ENCODE measurements at regions not wholly inside any gene's neighbourhood (a gene's known extent, or its start where the extent isn't known, plus 50 kb on each side); places are given as distances from the start of the nearest gene placed in this dataset.

DNA sequence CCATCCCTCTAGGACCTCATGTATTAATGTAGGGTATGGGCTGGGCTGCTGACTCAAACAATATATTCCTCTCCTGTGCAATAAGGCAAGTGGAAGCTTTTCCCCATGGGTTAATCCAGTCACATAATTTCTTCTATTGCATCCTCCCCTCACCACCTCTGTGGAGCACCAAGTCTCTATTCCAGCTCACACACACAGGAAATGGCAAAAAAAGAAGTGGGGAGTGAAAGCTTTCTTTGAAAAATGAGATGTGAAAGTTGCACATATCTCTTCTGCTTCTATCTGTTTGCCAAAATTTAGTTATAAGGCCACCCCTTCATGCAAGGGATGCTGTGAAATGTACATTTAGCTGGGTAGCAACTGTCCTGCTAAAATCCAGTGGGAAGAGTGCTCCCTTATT lies 121.3 kb downstream of the CDC42EP3 start:
- no peak for DNase-seq

DNA sequence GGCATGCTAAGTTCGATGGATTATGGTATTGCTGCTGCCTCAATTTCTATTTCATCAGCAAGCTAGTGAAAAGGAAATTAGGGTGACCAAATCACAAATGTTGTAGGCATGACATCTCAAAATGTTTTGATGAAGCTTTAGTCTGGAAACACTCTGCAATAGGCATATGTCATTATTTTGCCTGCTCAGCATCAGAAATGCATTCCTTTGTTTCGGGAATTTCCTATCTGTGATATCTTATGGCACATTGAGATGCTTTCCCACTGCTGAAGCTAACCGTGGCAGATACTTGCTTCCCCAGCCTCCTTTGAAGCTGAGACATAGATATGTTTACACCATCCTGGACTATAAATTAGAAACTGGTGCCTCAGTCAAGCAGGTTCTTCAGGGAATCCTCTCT lies 119.7 kb downstream of the CDC42EP3 start:
- no peak for DNase-seq

- DNase-seq, result no peak
These were observed 119.1 kb downstream of the CDC42EP3 start for GRCh38 chr2:37552339-37552738.

DNA sequence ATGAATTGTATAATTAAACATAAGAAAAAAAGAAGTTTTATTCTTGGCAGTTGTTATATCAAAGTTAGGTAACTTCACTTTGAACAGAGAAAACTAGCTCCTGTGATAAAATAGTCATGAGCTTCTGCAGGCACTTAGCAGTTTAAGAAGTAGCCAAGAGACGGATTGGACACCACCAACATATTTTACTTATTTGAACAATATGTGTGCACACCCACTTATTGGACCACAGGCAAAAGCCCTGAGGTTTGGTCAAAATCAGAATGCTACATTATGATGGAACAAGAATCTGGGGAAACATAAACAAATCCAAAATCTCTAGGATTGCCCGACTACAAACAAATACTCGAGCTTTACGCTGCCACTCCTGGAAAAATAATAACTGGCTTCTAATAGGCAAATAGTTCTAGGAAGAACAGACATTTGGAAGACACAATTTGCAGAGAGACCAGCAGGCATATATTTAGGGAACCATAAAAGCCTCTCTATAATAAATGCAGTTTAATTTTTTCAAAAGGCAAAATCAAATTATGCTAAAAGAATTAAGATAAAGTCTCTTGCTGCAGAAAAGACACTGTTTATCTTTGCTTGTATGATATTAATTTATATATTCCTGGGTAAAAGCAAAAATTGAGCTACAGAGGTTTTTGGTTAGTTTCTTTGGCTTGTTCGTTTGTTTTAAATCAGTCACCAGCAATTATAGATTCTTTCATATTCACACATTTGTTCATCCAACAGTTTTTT lies 117.9 kb downstream of the CDC42EP3 start:
- no peak for DNase-seq

DNA sequence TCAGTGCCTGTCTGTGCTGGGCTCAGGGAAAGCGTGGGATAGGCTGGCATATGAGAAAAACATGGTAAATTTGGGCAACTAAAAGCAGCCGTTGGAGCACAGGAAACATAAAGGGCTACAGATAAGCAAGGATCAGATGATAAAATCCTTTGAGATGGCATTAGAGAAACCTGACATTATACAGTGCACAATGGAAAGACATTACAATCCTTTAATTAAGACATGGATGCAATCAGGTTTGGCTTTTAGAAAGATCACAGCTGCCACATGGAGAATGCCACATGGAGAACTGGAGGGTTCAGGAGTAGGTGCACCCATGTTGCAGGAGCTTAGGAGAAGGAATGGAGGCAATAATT lies 117.3 kb downstream of the CDC42EP3 start:
- peak; percentile 17 for DNase-seq

DNA sequence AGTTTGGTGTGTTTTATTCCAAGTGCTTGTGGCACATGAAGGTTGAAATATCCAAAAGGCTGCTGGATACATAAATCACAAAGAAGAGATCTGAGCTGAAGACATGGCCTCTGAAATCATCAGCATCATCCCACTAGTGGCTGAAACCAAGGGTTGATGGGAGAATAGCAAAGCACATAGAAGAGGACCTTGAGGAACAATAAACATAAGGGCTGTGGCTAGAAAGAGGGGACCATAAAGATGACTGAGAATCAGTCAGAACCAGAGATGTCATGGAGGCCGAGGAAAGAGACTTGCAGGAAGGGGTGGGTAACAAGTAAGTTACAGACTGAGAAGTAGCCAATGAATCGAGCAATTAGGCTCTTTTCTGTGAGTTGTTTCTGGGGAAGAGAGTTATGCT lies 116.8 kb downstream of the CDC42EP3 start:
- DNase-seq, result no peak

- DNase-seq, result no peak
These were observed 116.0 kb downstream of the CDC42EP3 start for GRCh38 chr2:37555457-37555856.

GRCh38 chr2:37556256-37556655 lies 115.2 kb downstream of the CDC42EP3 start:
- DNase-seq, result no peak

- DNase-seq, result no peak
These were observed 112.8 kb downstream of the CDC42EP3 start for GRCh38 chr2:37558623-37559022.

DNA sequence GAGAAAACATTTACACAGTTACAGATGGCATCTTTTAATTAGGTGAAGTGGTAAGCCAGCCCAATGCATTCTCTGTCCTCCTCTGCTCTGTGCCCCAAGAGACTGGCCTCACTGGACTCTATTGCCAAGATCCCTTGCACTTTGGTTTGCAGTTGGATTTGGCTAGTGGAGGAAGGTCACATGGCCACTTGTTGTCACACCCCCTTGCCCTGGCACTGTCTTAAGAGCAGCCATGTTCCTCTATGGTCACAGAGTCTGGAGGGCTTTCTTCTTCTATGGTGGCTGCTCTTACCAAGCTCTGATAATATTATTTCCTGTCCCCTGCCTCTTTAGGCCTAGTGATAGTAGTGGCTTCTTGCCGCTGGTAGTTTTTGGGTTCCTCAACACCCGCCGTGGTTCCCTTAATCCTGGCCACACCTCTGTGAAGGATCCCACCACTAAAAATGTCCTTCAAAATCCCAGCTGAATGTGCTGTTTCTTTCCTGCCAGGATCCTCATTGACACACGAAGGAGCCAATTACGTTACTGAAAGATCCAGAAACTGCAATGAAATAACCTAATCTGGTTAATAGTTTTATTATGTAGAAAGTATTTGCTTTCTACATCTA lies 111.1 kb downstream of the CDC42EP3 start:
- DNase-seq, result no peak

DNA sequence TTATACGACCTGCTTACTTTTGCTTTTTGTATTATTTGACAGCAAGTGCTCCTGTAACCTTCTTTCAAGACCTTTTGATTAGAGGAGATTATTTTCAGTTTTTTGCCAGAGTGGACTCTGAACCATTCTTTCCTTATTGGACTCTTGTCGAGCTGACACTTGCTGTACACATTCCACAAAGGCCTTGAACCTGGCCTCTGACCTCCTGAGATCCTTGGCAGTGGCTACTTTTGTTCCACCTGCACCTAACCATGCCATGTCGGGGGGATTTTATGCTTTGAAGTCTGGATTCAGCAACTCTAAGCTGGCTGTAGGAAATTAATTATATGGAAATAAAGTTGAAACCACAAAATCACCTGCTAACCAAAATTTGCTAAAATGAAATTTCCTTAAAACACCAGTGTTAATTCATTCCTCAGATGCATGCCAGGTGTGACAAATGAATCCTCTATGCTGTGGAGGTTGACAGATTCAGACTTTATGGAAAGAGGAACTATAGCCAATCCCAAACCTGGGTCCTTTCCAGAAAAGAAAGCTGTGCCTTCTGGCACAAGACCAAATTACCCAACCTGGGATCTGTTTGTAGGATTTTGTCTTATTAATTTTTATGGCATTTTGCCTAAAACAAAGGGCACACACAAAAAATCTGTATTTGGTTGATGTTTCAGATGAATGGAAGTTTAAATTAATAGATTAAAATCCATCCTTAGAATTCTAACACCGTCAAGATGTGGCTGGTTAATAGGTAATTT lies 110.4 kb downstream of the CDC42EP3 start:
- no peak for DNase-seq

DNA sequence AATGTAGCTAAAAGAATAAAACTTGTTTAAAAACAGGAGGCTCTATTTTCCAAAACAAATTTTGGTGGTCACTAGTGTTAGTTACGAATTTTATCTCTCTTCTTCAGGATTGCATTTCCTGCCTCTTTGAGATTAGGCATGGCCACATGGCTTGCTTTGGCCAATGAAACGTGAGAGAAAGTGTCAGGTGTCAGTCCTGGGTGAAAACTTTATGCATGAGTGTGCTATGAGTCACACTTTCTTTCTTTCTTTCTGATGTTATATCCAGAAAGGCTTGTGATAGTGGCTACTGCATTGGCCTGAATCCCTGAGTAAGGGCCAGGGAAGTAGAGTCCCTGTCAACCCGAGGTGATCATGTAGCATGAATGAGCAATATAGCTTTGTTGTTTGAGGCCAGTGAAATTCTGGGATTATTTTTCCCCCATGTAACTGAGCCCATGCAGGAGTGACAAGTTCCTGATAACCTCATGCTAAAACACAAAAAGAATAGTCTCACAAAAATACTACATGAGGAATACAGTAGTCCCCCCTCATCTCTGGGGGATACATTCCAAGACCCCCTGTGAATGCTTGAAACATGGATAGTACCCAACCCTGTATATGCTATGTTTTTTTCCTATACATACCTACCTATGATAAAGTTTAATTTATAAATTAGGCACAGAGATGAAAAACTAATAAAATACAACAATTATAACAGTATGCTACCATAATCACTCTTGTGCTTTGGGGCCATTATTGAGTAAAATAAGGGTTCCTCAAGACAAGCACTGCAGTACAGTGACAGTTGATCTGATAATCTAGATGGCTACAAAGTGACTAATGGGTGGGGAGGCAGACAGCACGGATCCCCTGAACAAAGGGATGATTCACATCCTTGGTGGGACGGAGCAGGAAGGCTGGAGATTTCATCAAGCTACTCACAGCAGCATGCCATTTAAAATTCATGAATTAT lies 109.5 kb downstream of the CDC42EP3 start:
- no peak for DNase-seq

DNA sequence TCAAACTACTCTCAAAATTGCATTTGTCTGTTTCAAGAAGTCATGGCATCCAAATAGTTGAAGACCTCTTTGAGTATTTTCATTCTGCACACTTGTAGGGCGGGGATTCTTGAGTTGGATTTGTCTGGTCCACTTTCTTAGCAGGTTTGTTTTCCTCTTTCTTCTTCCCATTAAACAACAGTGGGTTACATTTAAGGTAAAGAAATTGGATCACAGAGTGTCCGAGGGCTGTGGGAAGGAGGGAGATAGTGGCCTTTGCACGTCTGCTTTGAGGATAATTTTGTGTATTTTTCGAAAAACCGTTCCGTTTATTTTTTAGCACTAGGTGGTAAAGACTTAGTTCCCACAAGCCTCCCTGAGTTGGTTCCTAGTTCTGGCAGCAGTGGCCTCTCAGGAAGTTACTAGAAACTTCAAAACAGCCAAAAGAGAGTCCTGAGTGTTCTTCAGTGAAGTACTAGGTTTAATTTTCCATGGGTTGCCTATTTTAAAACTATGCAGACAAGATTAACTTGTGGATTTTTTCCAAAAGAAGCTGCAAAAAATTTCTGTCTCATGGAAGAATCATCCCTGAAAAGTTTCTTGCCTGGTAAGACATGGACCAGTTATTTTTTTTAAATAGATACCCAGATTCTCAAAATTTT lies 107.9 kb downstream of the CDC42EP3 start:
- no peak for DNase-seq

DNA sequence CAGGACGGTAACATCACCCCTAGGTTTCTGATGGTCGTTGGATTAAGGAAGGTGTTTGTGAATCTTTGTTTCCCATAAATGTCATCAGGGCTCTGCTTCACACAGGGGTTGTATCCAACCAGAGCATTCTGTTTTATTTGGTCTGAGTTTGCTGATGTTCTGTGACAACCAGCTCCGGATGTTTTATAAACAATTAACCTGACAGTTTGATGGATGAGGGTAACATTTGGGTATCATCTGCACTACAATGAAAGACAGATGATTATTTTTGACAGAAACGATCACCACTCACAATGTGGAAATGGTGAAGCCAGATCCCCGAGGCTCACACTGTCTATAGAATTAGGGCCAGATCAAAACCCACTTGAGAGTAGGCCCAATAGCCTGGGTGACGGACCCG lies 107.1 kb downstream of the CDC42EP3 start:
- DNase-seq, result peak; percentile 83

- DNase-seq, result no peak
These were observed 104.9 kb downstream of the CDC42EP3 start for GRCh38 chr2:37566517-37566981.

- DNase-seq, result no peak
These were observed 102.9 kb downstream of the CDC42EP3 start for GRCh38 chr2:37568565-37568964.

DNA sequence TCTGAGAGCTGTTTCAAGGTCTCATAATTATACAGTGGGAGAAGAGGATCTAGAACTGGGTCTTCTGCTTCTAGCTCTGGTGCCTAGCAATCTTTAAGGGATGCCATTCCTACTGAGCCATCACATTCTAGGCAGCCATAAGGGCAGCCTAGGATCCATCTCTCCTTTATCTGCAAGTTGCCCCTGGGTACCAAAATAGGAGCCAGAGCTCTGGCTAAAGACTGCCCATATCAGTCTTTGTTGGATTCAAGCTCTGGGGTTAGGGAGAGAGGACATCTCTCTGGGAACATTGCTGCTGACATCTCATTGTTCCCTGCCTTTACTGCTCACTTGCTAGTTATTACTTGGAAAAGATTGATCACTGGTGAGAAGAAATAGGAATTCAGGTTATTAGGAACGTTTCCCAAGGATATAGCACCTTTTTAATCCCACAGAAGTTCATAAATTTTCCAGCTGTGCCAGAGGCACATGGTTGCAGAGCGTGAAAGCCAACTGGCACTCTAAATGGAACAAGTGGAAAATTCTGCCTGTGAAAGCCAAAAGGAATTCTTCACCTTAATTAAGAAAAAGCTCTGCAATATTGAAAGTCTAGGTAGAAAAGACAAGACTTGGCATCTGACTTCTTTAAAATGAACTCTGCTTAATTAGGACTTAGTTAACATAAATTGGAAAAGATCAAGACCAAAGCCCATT lies 102.2 kb downstream of the CDC42EP3 start:
- no peak for DNase-seq

- DNase-seq, result no peak
These were observed 101.3 kb downstream of the CDC42EP3 start for GRCh38 chr2:37569986-37570679.

- DNase-seq, result peak; percentile 8
These were observed 100.5 kb downstream of the CDC42EP3 start for GRCh38 chr2:37570773-37571586.

DNA sequence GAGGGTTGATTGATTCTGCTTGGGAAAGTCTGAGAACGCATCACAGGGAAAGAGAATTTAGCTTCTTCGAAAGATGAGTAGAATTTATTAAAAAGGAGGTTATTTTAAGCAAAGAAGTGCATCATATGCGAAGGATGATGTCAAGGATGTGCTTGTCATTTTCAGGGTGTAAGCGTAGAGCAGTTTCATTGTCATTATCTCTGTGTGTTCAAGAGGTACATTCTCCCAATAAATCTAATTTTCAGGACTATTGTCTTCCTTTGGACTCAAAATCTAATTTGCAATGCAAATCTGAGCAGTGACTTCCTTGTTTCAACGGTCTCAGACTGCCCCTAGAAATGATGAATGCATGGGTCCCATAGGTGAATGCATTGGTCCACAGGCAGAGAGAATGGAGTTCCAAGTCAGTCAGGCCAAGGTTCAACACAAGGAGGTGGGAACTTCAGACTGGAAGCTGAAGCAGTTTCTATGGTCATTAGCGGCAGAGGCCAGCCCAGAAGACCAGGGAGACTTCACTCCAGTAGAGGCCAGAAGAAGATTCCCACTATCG lies 99.8 kb downstream of the CDC42EP3 start:
- DNase-seq, result no peak

Data from NCI-H146 (cell line).